ENCODE measurements at regions not wholly inside any gene's neighbourhood (a gene's known extent, or its start where the extent isn't known, plus 50 kb on each side); places are given as distances from the start of the nearest gene placed in this dataset.

- Histone ChIP-seq H3K79me2 (ENCODE audit: insufficient read depth, low read length) (no peaks in the 10 kb centered on the region), H3K27me3 (ENCODE audit: insufficient read depth, low read length, poor library complexity) (no peaks in the 10 kb centered on the region), H3K9ac (ENCODE audit: low read depth, low read length) (no peak overlapping the region), H3K27ac (ENCODE audit: low read length) (peak overlapping the region; percentile 43; the same call in 1 of the 2 replicates), H2AFZ (ENCODE audit: low read depth, low read length) (no peak overlapping the region), H4K20me1 (ENCODE audit: insufficient read depth, low read length) (no peaks in the 10 kb centered on the region), H3K36me3 (ENCODE audit: insufficient read depth, low read length) (no peaks in the 10 kb centered on the region), H3K4me3 (ENCODE audit: low read depth in 1 of 2, low read length in 2 of 2) (no peak overlapping the region), H3K4me2 (ENCODE audit: insufficient read depth, low read length) (peak overlapping the region; percentile 35; the same call in 1 of the 2 replicates), H3K9me3 (ENCODE audit: insufficient read depth, low read length, severe bottlenecking) (no peaks in the 10 kb centered on the region), H3K4me1 (ENCODE audit: insufficient read depth, low read length) (peaks cover 18% of the 10 kb centered on the region)
- peak; percentile 65 for DNase-seq
- peak; percentile 77 for ATAC-seq (ENCODE audit: insufficient read depth, low read depth)
- TF ChIP-seq, protein P1, sequence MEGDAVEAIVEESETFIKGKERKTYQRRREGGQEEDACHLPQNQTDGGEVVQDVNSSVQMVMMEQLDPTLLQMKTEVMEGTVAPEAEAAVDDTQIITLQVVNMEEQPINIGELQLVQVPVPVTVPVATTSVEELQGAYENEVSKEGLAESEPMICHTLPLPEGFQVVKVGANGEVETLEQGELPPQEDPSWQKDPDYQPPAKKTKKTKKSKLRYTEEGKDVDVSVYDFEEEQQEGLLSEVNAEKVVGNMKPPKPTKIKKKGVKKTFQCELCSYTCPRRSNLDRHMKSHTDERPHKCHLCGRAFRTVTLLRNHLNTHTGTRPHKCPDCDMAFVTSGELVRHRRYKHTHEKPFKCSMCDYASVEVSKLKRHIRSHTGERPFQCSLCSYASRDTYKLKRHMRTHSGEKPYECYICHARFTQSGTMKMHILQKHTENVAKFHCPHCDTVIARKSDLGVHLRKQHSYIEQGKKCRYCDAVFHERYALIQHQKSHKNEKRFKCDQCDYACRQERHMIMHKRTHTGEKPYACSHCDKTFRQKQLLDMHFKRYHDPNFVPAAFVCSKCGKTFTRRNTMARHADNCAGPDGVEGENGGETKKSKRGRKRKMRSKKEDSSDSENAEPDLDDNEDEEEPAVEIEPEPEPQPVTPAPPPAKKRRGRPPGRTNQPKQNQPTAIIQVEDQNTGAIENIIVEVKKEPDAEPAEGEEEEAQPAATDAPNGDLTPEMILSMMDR (IDR thresholded peaks at IDR 0.05; ENCODE audit: borderline replicate concordance, extremely low read depth, low read length, poor library complexity, severe bottlenecking) = no peak
- TF ChIP-seq EZH2 (IDR thresholded peaks at IDR 0.05; ENCODE audit: borderline replicate concordance, low read depth, low read length, severe bottlenecking) = no peak
Measured at GRCh38 chr17:36728030-36728991, 126.9 kb downstream of the MRM1 start.

- H3K27me3 ChIP-seq (ENCODE audit: insufficient read depth, low read length, poor library complexity) = no peaks in the 10 kb centered on the region
- no peak for ATAC-seq (ENCODE audit: insufficient read depth, low read depth)
- H3K4me3 ChIP-seq (ENCODE audit: low read depth in 1 of 2, low read length in 2 of 2) = no peak overlapping the region
- H3K36me3 ChIP-seq (ENCODE audit: insufficient read depth, low read length) = no peaks in the 10 kb centered on the region
- no peak for DNase-seq
- peaks cover 18% of the 10 kb centered on the region for H3K4me1 ChIP-seq (ENCODE audit: insufficient read depth, low read length)
- H2AFZ ChIP-seq (ENCODE audit: low read depth, low read length) = no peak overlapping the region
- H3K9ac ChIP-seq (ENCODE audit: low read depth, low read length) = no peak overlapping the region
- no peak overlapping the region for H3K27ac ChIP-seq (ENCODE audit: low read length)
- TF ChIP-seq, protein P1 (IDR thresholded peaks at IDR 0.05; ENCODE audit: borderline replicate concordance, extremely low read depth, low read length, poor library complexity, severe bottlenecking) = no peak
- TF ChIP-seq EZH2 (IDR thresholded peaks at IDR 0.05; ENCODE audit: borderline replicate concordance, low read depth, low read length, severe bottlenecking) = no peak
- no peaks in the 10 kb centered on the region for H3K79me2 ChIP-seq (ENCODE audit: insufficient read depth, low read length)
- H3K4me2 ChIP-seq (ENCODE audit: insufficient read depth, low read length) = no peak overlapping the region
- H3K9me3 ChIP-seq (ENCODE audit: insufficient read depth, low read length, severe bottlenecking) = no peaks in the 10 kb centered on the region
- H4K20me1 ChIP-seq (ENCODE audit: insufficient read depth, low read length) = no peaks in the 10 kb centered on the region
Measured at GRCh38 chr17:36730095-36730808, 128.9 kb downstream of the MRM1 start.

DNA sequence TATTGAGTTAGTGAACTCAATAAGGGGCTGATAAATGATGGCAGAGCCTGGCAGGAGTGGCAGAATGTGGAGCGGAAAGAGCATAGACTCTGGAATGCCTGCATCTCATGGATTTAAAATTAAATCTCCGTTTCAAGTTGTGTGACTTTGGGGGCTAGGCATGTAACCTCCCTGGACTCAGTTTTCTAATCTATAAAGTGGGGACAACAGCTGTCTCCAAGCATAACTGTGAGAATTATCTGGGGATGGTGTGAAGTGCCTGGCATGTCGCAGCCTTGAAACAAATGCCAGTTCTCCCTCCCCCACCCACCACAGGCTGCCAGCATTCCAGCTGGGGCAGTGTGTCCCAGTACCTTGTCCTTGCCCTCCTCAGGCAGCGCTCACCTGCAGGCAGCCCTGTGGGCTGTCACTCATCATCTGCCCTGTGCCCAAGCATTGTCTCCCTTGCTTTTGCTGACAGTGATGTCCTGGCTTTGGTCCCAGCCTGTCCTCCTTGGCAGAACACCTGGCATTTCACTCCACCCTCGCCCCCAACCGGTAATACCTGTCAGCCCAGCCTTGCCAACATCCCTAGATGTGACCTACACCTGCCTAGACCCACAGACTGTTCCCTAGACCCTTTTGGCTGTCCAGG, 129.6 kb downstream of the MRM1 start:
- Histone ChIP-seq H3K4me2 (ENCODE audit: insufficient read depth, low read length) (no peak overlapping the region), H3K27me3 (ENCODE audit: insufficient read depth, low read length, poor library complexity) (no peaks in the 10 kb centered on the region), H3K36me3 (ENCODE audit: insufficient read depth, low read length) (no peaks in the 10 kb centered on the region), H2AFZ (ENCODE audit: low read depth, low read length) (no peak overlapping the region), H3K9ac (ENCODE audit: low read depth, low read length) (no peak overlapping the region), H3K4me1 (ENCODE audit: insufficient read depth, low read length) (peaks cover 18% of the 10 kb centered on the region), H3K9me3 (ENCODE audit: insufficient read depth, low read length, severe bottlenecking) (no peaks in the 10 kb centered on the region), H3K27ac (ENCODE audit: low read length) (no peak overlapping the region), H3K4me3 (ENCODE audit: low read depth in 1 of 2, low read length in 2 of 2) (no peak overlapping the region), H4K20me1 (ENCODE audit: insufficient read depth, low read length) (no peaks in the 10 kb centered on the region), H3K79me2 (ENCODE audit: insufficient read depth, low read length) (no peaks in the 10 kb centered on the region)
- DNase-seq (no peak), ATAC-seq (ENCODE audit: insufficient read depth, low read depth) (no peak)
- no peak for TF ChIP-seq EZH2 (IDR thresholded peaks at IDR 0.05; ENCODE audit: borderline replicate concordance, low read depth, low read length, severe bottlenecking)
- TF ChIP-seq, protein P1 (IDR thresholded peaks at IDR 0.05; ENCODE audit: borderline replicate concordance, extremely low read depth, low read length, poor library complexity, severe bottlenecking) = no peak

All from DND-41 (cell line).